GM18907 (cell line): ENCODE measurements at regions not wholly inside any gene's neighbourhood (a gene's known extent, or its start where the extent isn't known, plus 50 kb on each side); places are given as distances from the start of the nearest gene placed in this dataset.

Source experiments
- ATAC-seq: cut with Tn5 transposase; IDR thresholded peaks from one replicate; pipeline ENCODE4 v1.9.1; 2021; ENCODE audit warnings: mild to moderate bottlenecking, moderate library complexity; ENCODE audit not compliant: unreplicated experiment

DNA sequence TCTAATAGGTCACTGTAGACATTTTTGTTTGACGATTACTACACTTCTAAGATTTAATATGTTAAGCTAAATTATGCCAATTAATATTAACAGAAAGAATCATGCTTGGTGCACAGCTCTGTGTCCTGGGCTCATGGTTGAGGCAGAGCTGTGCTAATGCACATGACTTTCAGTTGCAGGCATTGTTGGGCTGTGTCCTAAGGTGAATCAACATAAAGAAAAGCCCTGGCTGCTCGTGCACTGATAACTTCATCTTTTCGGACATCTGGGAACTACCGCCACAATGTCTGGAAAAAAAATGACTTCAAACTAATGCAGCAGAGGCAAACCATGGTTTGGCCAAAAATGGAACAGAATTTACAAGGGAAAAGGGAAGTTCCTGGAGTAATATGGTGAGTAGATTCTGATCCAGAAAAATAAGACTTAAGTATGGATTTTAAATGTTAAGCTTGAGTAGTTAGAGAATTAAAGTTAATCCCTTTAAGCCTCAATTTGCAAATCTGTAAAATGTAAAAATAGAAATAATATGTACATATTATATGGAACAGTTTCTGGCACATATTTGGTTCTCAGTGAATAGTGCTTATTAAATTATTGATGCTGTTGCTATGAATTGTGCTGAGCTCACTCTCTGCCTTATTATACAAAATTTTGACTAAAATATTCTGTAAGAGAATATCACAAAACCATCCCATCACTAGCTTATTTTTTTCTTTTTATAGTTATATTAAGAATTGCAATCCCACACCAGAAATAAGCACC lies 186.1 kb downstream of the BRINP2 start:
- ATAC-seq: no peak

DNA sequence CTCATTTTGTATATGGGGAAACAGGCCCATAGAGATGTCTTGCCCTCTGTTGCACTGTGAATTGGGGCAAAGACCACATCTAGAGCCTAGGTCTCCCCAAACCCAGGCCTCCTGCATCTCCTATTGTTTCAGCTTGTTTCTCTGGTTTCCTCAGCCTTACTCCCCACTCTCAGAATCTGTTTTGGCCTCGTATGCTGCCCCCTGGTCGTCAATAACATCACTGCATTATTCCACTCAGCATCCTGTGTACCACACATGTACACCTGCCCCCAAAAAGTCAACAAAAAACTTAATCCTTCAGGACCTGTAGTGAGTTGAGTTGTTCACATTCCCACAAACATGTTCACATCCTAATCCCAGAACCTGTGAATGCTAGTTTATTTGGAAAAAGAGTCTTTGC lies 184.8 kb downstream of the BRINP2 start:
- no peak for ATAC-seq

DNA sequence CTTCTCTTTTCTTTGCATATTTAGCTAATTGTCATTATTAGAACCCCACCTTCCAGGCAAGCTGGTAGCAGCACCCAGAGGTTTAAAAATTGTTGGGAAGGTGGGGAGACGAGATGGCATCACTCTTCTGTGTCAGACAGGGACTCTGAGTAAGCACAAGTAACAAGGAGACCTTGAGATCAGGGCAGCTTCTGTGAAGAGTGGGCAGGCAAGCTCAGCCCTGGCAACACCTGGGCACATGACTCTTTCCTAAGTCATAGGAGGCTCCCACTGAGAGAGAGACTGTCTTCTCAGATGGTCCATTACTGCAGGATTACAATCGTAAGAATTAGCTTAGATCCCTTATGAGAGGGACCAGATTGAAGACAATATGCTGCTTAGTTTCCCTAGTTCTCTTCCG lies 183.5 kb downstream of the BRINP2 start:
- ATAC-seq: no peak

DNA sequence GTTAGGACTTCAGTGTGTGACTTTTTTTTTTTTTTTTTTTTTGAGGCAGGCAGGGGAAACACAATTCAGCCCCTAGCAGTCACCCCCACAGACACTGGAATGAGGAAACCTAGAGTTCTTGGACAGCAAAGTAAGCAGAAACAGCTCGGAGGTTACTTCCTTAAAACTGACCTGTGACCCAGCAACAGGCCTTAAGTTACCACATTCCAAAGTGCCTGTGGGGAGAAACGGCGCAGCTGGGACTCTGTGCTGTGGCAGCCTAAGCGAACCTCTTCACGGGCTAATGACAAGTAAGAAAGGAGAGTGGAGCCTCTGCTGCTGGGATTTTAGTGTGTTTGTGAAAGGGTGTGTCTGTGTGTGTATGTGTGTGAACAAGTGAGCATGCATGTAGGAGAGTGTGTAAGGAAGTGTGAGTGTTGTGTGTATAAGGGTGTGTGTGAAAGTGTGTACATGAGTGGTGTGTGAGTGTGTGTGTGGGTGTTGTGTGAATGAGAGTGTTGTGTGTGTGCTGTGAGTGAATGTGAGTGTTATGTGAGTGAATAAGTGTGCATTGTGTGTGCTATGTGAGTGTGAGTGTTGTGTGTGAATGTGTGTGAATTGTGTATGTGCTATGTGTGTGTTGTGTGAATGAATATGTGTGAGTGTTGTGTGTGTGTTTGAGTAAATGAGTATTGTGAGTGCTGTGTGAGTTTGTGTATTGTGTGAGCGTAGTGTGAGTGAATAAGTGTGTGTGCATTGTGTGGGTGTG lies 180.8 kb downstream of the BRINP2 start:
- no peak for ATAC-seq

DNA sequence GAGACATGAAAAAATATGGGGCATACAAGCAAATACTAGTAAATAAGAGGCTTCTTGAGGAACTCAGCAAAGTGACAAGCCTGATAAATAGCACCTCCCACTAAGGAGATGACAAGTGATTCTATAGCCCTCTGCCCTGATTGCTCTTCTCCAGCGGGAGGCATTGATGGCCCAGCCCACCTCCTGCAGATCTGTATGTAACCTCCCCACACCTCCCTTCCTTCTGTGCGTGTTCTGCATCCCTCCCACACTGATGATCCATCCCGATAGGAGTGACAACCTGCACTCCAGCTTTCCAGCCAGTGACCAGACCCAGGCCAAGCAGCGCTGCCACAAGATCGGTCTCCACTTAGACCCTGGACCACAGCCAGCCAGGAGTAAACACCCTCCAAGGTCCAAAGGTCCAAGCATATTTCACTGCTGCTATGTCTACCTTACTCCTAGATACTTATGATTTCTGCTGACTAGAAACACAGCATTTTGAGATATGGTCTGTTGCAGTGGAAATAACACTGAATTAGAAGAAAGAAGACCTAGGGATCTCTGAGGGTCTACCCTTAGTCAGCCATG lies 176.1 kb downstream of the BRINP2 start:
- ATAC-seq: no peak

DNA sequence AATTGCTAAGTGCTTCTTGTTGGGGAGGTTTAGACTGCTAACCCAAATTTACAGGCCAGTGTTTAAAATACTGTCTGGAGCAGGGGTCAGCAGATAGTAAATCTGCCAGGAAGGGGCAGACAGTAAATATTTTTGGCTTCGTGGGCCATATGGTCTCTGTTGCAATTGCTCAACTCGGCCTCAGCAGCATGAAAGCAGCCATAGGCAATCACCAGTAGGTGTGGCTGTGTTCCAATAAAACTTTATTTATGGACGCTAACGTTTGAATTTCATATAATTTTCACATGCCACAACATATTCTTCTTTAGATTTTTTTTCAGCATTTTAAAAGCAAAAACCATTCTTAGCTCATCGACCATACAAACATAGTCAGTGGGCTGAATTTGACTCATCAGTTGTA lies 172.7 kb downstream of the BRINP2 start:
- ATAC-seq: no peak

DNA sequence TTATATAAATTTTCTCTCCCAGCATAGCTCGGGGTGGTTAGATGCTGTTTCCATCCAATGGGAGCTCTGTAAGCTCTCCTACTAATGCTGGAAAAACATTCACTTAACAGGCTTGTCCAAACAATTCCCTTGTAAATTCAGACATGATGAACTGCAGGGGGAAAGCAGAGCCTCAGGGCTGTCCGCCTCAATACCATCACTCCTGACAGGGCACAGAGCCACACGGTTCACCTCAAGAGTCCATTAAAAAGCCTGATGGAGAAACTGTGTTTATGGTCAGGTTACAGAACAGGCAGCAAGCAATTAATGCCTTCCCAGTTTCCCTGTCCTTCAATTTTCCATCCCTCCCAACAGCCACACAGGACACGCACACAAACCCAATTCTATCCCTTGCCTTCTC lies 171.0 kb downstream of the BRINP2 start:
- no peak for ATAC-seq

DNA sequence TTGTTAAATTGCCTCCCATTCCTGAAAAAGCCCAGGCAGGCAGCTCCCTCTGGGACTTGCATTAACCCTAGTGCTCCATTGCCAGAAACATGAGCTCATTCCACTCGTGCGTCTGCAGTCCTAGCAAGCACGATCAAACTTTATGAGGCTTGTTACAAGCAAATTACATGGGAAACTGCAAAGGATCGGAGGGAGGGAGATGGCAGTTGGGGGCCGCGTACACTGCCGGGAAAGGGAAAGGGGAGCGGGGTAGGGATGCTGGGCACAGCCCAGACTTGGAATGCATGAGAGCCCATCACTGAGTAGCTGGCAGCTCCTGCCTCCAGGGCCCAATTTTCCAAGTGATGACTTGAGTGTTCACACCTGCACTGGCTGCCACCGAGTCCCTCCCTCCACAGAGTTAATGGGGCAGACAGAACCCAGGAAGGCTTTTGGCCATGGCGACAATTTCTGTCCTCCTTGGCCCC lies 169.9 kb downstream of the BRINP2 start:
- ATAC-seq: no peak

DNA sequence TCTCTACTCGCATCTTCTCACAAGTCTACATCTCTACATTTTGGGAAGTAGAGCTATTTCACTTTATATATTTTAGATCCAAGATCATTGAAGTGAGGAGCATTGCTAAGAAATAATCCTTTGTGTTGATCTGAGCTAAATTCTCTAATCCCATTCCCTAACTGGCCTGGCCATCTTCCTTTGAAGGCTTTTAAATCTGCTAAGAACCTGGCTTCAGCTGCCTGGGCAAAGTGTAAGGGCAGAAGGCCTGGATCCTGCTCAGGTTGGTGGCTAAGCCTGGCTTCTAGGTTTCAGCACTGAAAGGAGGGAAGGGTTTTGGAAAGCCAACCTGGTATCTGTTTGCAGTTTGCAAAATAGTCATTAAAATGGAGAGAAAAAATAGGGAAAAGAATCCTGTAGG lies 167.6 kb downstream of the BRINP2 start:
- no peak for ATAC-seq

DNA sequence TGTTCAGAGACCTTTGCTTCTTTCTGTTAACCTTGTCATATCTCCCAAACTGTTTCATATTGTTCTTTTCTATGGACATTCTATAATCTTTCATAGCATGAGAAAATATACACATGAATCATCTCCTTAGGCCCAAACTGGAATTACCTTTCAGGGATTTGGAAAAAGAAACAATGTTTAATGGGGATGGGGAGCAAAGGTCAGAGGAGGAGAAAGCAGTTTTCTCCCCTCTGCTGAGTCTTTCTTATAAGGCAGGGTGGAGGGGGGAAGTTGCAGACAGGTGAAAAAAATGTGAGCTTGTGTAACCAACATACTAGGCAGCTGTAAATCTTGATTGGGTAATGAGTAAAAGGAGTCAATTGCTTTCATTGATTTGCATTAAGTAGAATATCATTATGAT lies 164.1 kb downstream of the BRINP2 start:
- ATAC-seq: no peak

DNA sequence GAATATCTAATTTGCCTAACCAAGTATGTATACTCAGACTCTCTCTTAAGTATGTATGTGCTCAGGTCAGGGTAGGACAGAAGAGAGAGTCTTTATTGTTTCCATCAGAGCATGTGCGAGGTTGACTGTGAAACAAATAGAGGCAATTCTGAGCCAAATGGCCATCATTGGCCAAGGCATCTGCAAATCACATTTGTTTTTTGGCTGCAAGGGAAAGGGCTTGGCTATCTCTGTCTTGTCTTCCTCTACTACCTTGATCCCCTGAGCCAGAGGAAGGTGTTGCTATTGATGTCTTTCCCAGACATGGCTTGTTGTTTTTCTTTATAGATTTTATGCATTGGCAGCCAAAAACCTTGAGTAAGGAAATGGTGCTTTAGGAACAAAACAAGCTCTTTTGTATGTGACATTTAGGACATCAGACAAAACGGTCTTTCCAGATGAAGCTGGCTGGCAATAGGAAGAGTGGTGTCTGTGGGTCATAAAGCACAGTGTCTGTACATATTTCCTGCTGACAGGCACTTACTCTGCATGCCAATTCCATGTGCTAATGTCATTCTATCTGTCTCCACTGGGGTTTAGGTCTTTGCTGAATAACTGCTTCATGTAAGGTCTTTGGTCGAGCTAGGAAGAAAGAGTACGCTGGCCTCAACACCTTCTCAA lies 163.3 kb downstream of the BRINP2 start:
- ATAC-seq: no peak
